SU-DHL-6 (cell line): ENCODE measurements at regions not wholly inside any gene's neighbourhood (a gene's known extent, or its start where the extent isn't known, plus 50 kb on each side); places are given as distances from the start of the nearest gene placed in this dataset.

Experiments
- H2AFZ ChIP-seq: fragments of 200-600 bp; sonication (generic); 2 replicates; pipeline ENCODE4 v1.6.1; 2014; ENCODE audit warnings: low read depth, mild to moderate bottlenecking, moderate library complexity, mixed read lengths, antibody characterized with exemption, low read length; ENCODE audit not compliant: severe bottlenecking
- H3F3A ChIP-seq: fragments of 200-600 bp; shearing (Covaris generic); 2 replicates; pipeline ENCODE4 v1.6.0; 2016; ENCODE audit warnings: antibody characterized with exemption, mild to moderate bottlenecking; ENCODE audit not compliant: insufficient read depth
- H3K27ac ChIP-seq: fragments of 200-600 bp; sonication (generic); 2 replicates; pipeline ENCODE4 v1.5.1; 2016; ENCODE audit warnings: low read depth, mild to moderate bottlenecking, low read length, moderate library complexity, mixed read lengths
- H3K27me3 ChIP-seq: fragments of 200-600 bp; sonication (generic), shearing (Covaris generic); 2 replicates; pipeline ENCODE4 v1.6.0; 2014; ENCODE audit warnings: mild to moderate bottlenecking, low read length
- H3K36me3 ChIP-seq: fragments of 200-600 bp; sonication (generic); 2 replicates; pipeline ENCODE4 v1.6.1; 2014; ENCODE audit warnings: mild to moderate bottlenecking, low read length, mixed read lengths
- H3K4me2 ChIP-seq: fragments of 300-600, 200-600 bp; shearing (Covaris generic), sonication (generic); 2 replicates; pipeline ENCODE4 v1.6.0; 2014; ENCODE audit warnings: low read length, low read depth, mild to moderate bottlenecking; ENCODE audit not compliant: poor library complexity, severe bottlenecking
- H3K4me3 ChIP-seq: fragments of 200-600 bp; sonication (generic); 2 replicates; pipeline ENCODE4 v1.5.1; 2014; ENCODE audit warnings: antibody characterized with exemption, low read length, mild to moderate bottlenecking, mixed read lengths; ENCODE audit not compliant: insufficient read depth, poor library complexity, severe bottlenecking
- H3K79me2 ChIP-seq: fragments of 200-600 bp; sonication (generic); 2 replicates; pipeline ENCODE4 v1.6.1; 2014; ENCODE audit warnings: mild to moderate bottlenecking, low read length, moderate library complexity; ENCODE audit not compliant: insufficient read depth
- H3K9ac ChIP-seq: fragments of 200-600 bp; sonication (generic); 2 replicates; pipeline ENCODE4 v1.7.0; 2014; ENCODE audit warnings: mild to moderate bottlenecking, low read length
- H3K9me2 ChIP-seq: fragments of 200-600 bp; sonication (generic); replicated peaks from 2 replicates; pipeline ENCODE4 v1.6.1; 2014; ENCODE audit warnings: low read length; ENCODE audit not compliant: insufficient read depth
- H3K9me3 ChIP-seq: fragments of 200-600 bp; sonication (generic); 2 replicates; pipeline ENCODE4 v1.6.1; 2014; ENCODE audit warnings: low read length, mixed read lengths; ENCODE audit not compliant: insufficient read depth
- H4K20me1 ChIP-seq: fragments of 200-600 bp; sonication (generic); 2 replicates; pipeline ENCODE4 v1.6.1; 2014; ENCODE audit warnings: low read depth, mild to moderate bottlenecking, antibody characterized with exemption, low read length, moderate library complexity, mixed read lengths
- CTCF ChIP-seq: fragments of 200-600 bp; sonication (generic); IDR thresholded peaks from one replicate; pipeline ENCODE4 v1.5.1; 2017; ENCODE audit warnings: antibody characterized with exemption, mild to moderate bottlenecking, low read length, moderate library complexity; ENCODE audit not compliant: insufficient read depth, poor library complexity, severe bottlenecking
- EZH2phosphoT487 ChIP-seq: fragments of 200-600 bp; sonication (generic), shearing (Covaris generic); conservative IDR thresholded peaks from 2 replicates; pipeline ENCODE4 v1.6.1; 2018; ENCODE audit warnings: mild to moderate bottlenecking, antibody characterized with exemption, low read length, moderate library complexity, mixed read lengths

- H3K4me3 ChIP-seq, result no peak overlapping the region
- H3K27ac ChIP-seq, result no peak overlapping the region
- no peaks in the 10 kb centered on the region for H4K20me1 ChIP-seq
- no peaks in the 10 kb centered on the region for H3K9me2 ChIP-seq
- H3K4me2 ChIP-seq, result no peak overlapping the region
- H3K36me3 ChIP-seq, result no peaks in the 10 kb centered on the region
- no peaks in the 10 kb centered on the region for H3K9me3 ChIP-seq
- H3K9ac ChIP-seq, result no peak overlapping the region
- H3K79me2 ChIP-seq, result no peaks in the 10 kb centered on the region
- no peak for TF ChIP-seq CTCF
- no peak for TF ChIP-seq EZH2phosphoT487
- no peak overlapping the region for H2AFZ ChIP-seq
- H3F3A ChIP-seq, result no peaks in the 10 kb centered on the region
- H3K27me3 ChIP-seq, result no peaks in the 10 kb centered on the region
Observed at GRCh38 chr21:38037416-38037815, 121.2 kb upstream of the KCNJ6 start.

- no peaks in the 10 kb centered on the region for H3K79me2 ChIP-seq
- no peaks in the 10 kb centered on the region for H3K36me3 ChIP-seq
- H3K9me2 ChIP-seq, result no peaks in the 10 kb centered on the region
- H3K27me3 ChIP-seq, result no peaks in the 10 kb centered on the region
- H3K4me3 ChIP-seq, result no peak overlapping the region
- no peak overlapping the region for H3K27ac ChIP-seq
- H3K4me2 ChIP-seq, result no peak overlapping the region
- no peaks in the 10 kb centered on the region for H3K9me3 ChIP-seq
- H3F3A ChIP-seq, result no peaks in the 10 kb centered on the region
- no peak for TF ChIP-seq CTCF
- no peak for TF ChIP-seq EZH2phosphoT487
- H2AFZ ChIP-seq, result no peak overlapping the region
- no peaks in the 10 kb centered on the region for H4K20me1 ChIP-seq
- no peak overlapping the region for H3K9ac ChIP-seq
Observed at GRCh38 chr21:38039369-38039768, 123.1 kb upstream of the KCNJ6 start.

- TF ChIP-seq EZH2phosphoT487 (no peak), CTCF (no peak)
Observed at GRCh38 chr21:38039841-38040240, 123.6 kb upstream of the KCNJ6 start.

More at GRCh38 chr21:38039841-38040240, 123.6 kb upstream of the KCNJ6 start:
- H3K79me2 ChIP-seq, result no peaks in the 10 kb centered on the region
- H3K27me3 ChIP-seq, result no peaks in the 10 kb centered on the region
- no peaks in the 10 kb centered on the region for H4K20me1 ChIP-seq
- H3K9ac ChIP-seq, result no peak overlapping the region
- H2AFZ ChIP-seq, result no peak overlapping the region
- no peaks in the 10 kb centered on the region for H3K36me3 ChIP-seq
- H3K27ac ChIP-seq, result no peak overlapping the region
- H3K9me2 ChIP-seq, result no peaks in the 10 kb centered on the region
- H3K9me3 ChIP-seq, result no peaks in the 10 kb centered on the region
- H3F3A ChIP-seq, result no peaks in the 10 kb centered on the region
- H3K4me3 ChIP-seq, result no peak overlapping the region
- H3K4me2 ChIP-seq, result no peak overlapping the region
